OCI-LY7 (cell line): ENCODE measurements at regions not wholly inside any gene's neighbourhood (a gene's known extent, or its start where the extent isn't known, plus 50 kb on each side); places are given as distances from the start of the nearest gene placed in this dataset.

ENCODE experiments used
- BruUV-seq: library from RNA; stranded (reverse); fragments of 400-500 nt; replicated peaks from 2 replicates; lab custom pipeline; 2021; lab: Mats Ljungman, UMichigan
- CTCF ChIA-PET: fragments of 300-600 bp; sonication (Branson Sonifier 250); formaldehyde crosslinking; loops from one replicate; lab custom pipeline; 2022; ENCODE audit warnings: antibody characterized with exemption; ENCODE audit not compliant: unreplicated experiment; lab: Charles Lee
- POLR2A ChIA-PET: fragments of 300-600 bp; sonication (Branson Sonifier 250); formaldehyde crosslinking; loops from one replicate; lab custom pipeline; 2022; ENCODE audit warnings: antibody characterized with exemption; lab: Charles Lee
- DNase-seq: peaks from one replicate; pipeline ENCODE4 v3.0.0-alpha.2; 2015; ENCODE audit warnings: low spot score
- H2AFZ ChIP-seq: fragments of 200-600 bp; sonication (generic), shearing (Covaris generic); 2 replicates; pipeline ENCODE4 v1.6.1; 2014; ENCODE audit warnings: mild to moderate bottlenecking, antibody characterized with exemption, low read length, moderate library complexity
- H3K27ac ChIP-seq: fragments of 200-600 bp; sonication (generic); 2 replicates; pipeline ENCODE4 v1.5.1; 2014; ENCODE audit warnings: mixed run types, low read depth, mild to moderate bottlenecking, moderate library complexity, low read length, inconsistent platforms; ENCODE audit not compliant: poor library complexity, severe bottlenecking
- H3K36me3 ChIP-seq: fragments of 200-600 bp; sonication (generic); 2 replicates; pipeline ENCODE4 v1.6.1; 2014; ENCODE audit warnings: mild to moderate bottlenecking, antibody characterized with exemption, low read length, moderate library complexity, mixed read lengths; ENCODE audit not compliant: insufficient read depth
- H3K4me1 ChIP-seq: fragments of 200-600 bp; sonication (generic); 2 replicates; pipeline ENCODE4 v1.5.1; 2014; ENCODE audit warnings: mild to moderate bottlenecking, low read length; ENCODE audit not compliant: insufficient read depth, poor library complexity, severe bottlenecking
- H3K4me2 ChIP-seq: fragments of 200-600 bp; sonication (generic); 2 replicates; pipeline ENCODE4 v1.6.1; 2014; ENCODE audit warnings: mild to moderate bottlenecking, low read length
- H3K4me3 ChIP-seq: fragments of 200-600 bp; sonication (generic); 2 replicates; pipeline ENCODE4 v1.5.1; 2014; ENCODE audit warnings: mild to moderate bottlenecking, low read depth, low read length; ENCODE audit not compliant: poor library complexity, severe bottlenecking
- H3K79me2 ChIP-seq: fragments of 200-600 bp; sonication (generic); 2 replicates; pipeline ENCODE4 v1.6.1; 2016; ENCODE audit warnings: low read depth, mild to moderate bottlenecking, low read length, moderate library complexity, mixed read lengths; ENCODE audit not compliant: insufficient read depth
- H3K9me2 ChIP-seq: fragments of 200-600 bp; sonication (generic); 2 replicates; pipeline ENCODE4 v1.6.1; 2016; ENCODE audit warnings: mild to moderate bottlenecking, low read length, mixed read lengths; ENCODE audit not compliant: insufficient read depth
- H3K9me3 ChIP-seq: fragments of 200-600 bp; sonication (generic); 2 replicates; pipeline ENCODE4 v1.6.1; 2014; ENCODE audit warnings: mild to moderate bottlenecking, mixed run types, low read length, mixed read lengths
- H4K20me1 ChIP-seq: fragments of 200-600 bp; sonication (generic); 2 replicates; pipeline ENCODE4 v1.6.1; 2014; ENCODE audit warnings: mild to moderate bottlenecking, antibody characterized with exemption, low read length, moderate library complexity, mixed read lengths; ENCODE audit not compliant: insufficient read depth
- CTCF ChIP-seq: fragments of 200-600 bp; sonication (generic); conservative IDR thresholded peaks from 2 replicates; pipeline ENCODE4 v1.5.1; 2014; ENCODE audit warnings: mild to moderate bottlenecking, antibody characterized with exemption, low read length, moderate library complexity, mixed read lengths
- EZH2phosphoT487 ChIP-seq: fragments of 200-600 bp; sonication (generic); IDR thresholded peaks from 2 replicates; pipeline ENCODE4 v1.6.1; 2018; ENCODE audit warnings: low read depth, borderline replicate concordance, mild to moderate bottlenecking, mixed run types, antibody characterized with exemption, low read length, moderate library complexity, mixed read lengths
- intact Hi-C: fragments of 100-400 bp; cut with micrococcal nuclease; formaldehyde crosslinking; loops from one replicate; pipeline ENCODE4 v1.10.0; 2022; ENCODE audit not compliant: unreplicated experiment

DNA sequence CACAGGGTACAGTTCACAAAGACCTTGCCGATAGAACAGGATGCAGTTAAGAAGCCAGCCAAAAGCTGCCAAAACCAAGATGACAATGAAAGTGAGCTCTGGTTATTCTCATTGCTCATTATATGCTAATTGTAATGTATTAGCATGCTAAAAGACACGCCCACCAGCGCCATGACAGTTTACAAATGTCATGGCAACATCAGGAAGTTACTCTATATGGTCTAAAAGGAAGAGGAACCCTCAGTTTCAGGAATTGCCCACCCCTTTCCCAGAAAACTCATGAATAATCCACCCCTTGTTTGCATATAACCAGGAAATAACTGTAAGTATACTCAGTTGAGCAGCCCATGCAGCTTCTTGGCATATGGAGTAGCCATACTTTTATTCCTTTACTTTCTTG is 748.7 kb downstream of the QKI start:
- Histone ChIP-seq H3K36me3 (no peaks in the 10 kb centered on the region), H4K20me1 (no peaks in the 10 kb centered on the region), H3K27ac (no peak overlapping the region), H3K4me1 (no peaks in the 10 kb centered on the region), H3K79me2 (no peaks in the 10 kb centered on the region), H3K4me2 (no peak overlapping the region), H3K9me2 (no peaks in the 10 kb centered on the region), H2AFZ (no peak overlapping the region), H3K4me3 (no peak overlapping the region), H3K9me3 (no peaks in the 10 kb centered on the region)
- BruUV-seq, result no TSS peak
- intact Hi-C loops, result no loop called here
- DNase-seq, result no peak
- ChIA-PET CTCF (no interaction called here), POLR2A (interaction anchor here (1.7 kb wide), 1 partner anchor 35 kb away, joined by 3 read pairs; no protein-coding TSS in a partner anchor)
- no peak for TF ChIP-seq EZH2phosphoT487
- no peak for TF ChIP-seq CTCF

GRCh38 chr6:164159061-164159460 is 744.5 kb downstream of the QKI start:
- Histone ChIP-seq H3K79me2 (no peaks in the 10 kb centered on the region), H3K4me1 (no peaks in the 10 kb centered on the region), H3K4me3 (no peak overlapping the region), H3K27ac (no peak overlapping the region), H3K9me2 (no peaks in the 10 kb centered on the region), H2AFZ (no peak overlapping the region), H3K4me2 (no peak overlapping the region), H4K20me1 (no peaks in the 10 kb centered on the region), H3K9me3 (no peaks in the 10 kb centered on the region), H3K36me3 (no peaks in the 10 kb centered on the region)
- ChIA-PET CTCF (no interaction called here), POLR2A (no interaction called here)
- no TSS peak for BruUV-seq
- intact Hi-C loops, result no loop called here
- TF ChIP-seq EZH2phosphoT487 (no peak), CTCF (no peak)
- no peak for DNase-seq

- Histone ChIP-seq H3K9me3 (no peaks in the 10 kb centered on the region), H4K20me1 (no peaks in the 10 kb centered on the region), H3K27ac (no peak overlapping the region), H3K4me1 (no peaks in the 10 kb centered on the region), H3K4me2 (no peak overlapping the region), H2AFZ (no peak overlapping the region), H3K36me3 (no peaks in the 10 kb centered on the region), H3K79me2 (no peaks in the 10 kb centered on the region), H3K4me3 (no peak overlapping the region), H3K9me2 (no peaks in the 10 kb centered on the region)
- CTCF ChIA-PET, result no interaction called here
- intact Hi-C loops, result no loop called here
- no TSS peak for BruUV-seq
- no peak for DNase-seq
- no peak for TF ChIP-seq EZH2phosphoT487
- TF ChIP-seq CTCF, result no peak
- POLR2A ChIA-PET, result no interaction called here
Measured at GRCh38 chr6:164154588-164154987, 740.1 kb downstream of the QKI start.
